OCI-LY3 (cell line): ENCODE measurements at regions not wholly inside any gene's neighbourhood (a gene's known extent, or its start where the extent isn't known, plus 50 kb on each side); places are given as distances from the start of the nearest gene placed in this dataset.

Experiments used
- H2AFZ ChIP-seq: fragments of 200-600, 300-600 bp; shearing (Covaris generic); 2 replicates; pipeline ENCODE4 v1.6.0; 2014; ENCODE audit warnings: antibody characterized with exemption, low read depth, low read length
- H3K27ac ChIP-seq: fragments of 200-600, 300-600 bp; sonication (generic); 2 replicates; pipeline ENCODE4 v1.5.1; 2014; ENCODE audit warnings: mild to moderate bottlenecking, low read length, moderate library complexity, mixed read lengths
- H3K27me3 ChIP-seq: fragments of 200-600, 300-600 bp; sonication (generic); 2 replicates; pipeline ENCODE4 v1.6.1; 2014; ENCODE audit warnings: low read depth, low read length, mixed read lengths
- H3K36me3 ChIP-seq: fragments of 200-600, 300-600 bp; sonication (generic); replicated peaks from 2 replicates; pipeline ENCODE3; 2014; ENCODE audit warnings: low read depth, low read length, mixed read lengths
- H3K4me1 ChIP-seq: fragments of 300-600, 200-600 bp; sonication (generic); 2 replicates; pipeline ENCODE4 v1.6.1; 2014; ENCODE audit warnings: low read length, mixed read lengths
- H3K4me2 ChIP-seq: fragments of 200-600, 300-600 bp; sonication (generic); 2 replicates; pipeline ENCODE4 v1.6.1; 2014; ENCODE audit warnings: low read length, mixed read lengths
- H3K4me3 ChIP-seq: fragments of 300-600, 200-600 bp; sonication (generic); 2 replicates; pipeline ENCODE4 v1.5.1; 2014; ENCODE audit warnings: antibody characterized with exemption, mild to moderate bottlenecking, low read length, moderate library complexity
- H3K79me2 ChIP-seq: fragments of 300-600, 200-600 bp; shearing (Covaris generic); 2 replicates; pipeline ENCODE4 v1.6.1; 2014; ENCODE audit warnings: mild to moderate bottlenecking, low read length, mixed read lengths
- H3K9ac ChIP-seq: fragments of 300-600, 200-600 bp; shearing (Covaris generic); 2 replicates; pipeline ENCODE4 v1.6.0; 2014; ENCODE audit warnings: mild to moderate bottlenecking, low read length, moderate library complexity
- H3K9me3 ChIP-seq: fragments of 200-600, 300-600 bp; shearing (Covaris generic); 2 replicates; pipeline ENCODE4 v1.6.1; 2014; ENCODE audit warnings: low read length, mixed read lengths; ENCODE audit not compliant: insufficient read depth
- H4K20me1 ChIP-seq: fragments of 200-600, 300-600 bp; sonication (generic); 2 replicates; pipeline ENCODE4 v1.6.1; 2016; ENCODE audit warnings: low read length, mixed read lengths; ENCODE audit not compliant: insufficient read depth
- EZH2phosphoT487 ChIP-seq: fragments of 200-600 bp; shearing (Covaris generic); IDR thresholded peaks from 2 replicates; pipeline ENCODE4 v1.6.1; 2018; ENCODE audit warnings: antibody characterized with exemption, mixed run types, low read depth
- TF ChIP-seq, protein P1 (sequence below): fragments of 200-600, 300-600 bp; sonication (generic); IDR thresholded peaks from 2 replicates; pipeline ENCODE4 v1.5.1; 2014; ENCODE audit warnings: antibody characterized with exemption, low read length, low read depth

DNA sequence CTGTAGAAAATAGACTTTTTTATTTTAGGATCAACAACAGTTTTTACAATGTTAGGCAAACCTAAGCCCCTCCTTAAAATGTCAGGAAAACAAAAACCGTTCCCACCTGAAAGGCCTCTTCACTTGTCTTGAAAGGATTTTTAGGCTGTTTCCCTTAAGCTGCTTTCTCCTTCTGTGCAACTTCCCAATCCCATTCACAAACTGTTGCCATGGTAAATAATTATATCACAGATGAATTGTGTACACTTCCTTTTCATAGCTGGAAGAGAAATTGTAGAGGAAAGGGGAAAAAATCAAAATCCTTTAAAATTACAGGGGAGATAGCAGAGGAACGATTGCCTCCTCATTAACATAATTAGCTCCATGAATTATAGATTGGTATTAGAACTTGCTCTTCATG lies 1488.0 kb upstream of the CELF4 start:
- Histone ChIP-seq H3K79me2 (no peaks in the 10 kb centered on the region), H3K27ac (no peak overlapping the region), H3K36me3 (no peaks in the 10 kb centered on the region), H2AFZ (no peak overlapping the region), H3K9ac (no peak overlapping the region), H3K4me1 (no peaks in the 10 kb centered on the region), H3K27me3 (no peaks in the 10 kb centered on the region), H3K4me3 (no peak overlapping the region), H3K4me2 (no peak overlapping the region), H4K20me1 (no peaks in the 10 kb centered on the region), H3K9me3 (no peaks in the 10 kb centered on the region)
- no peak for TF ChIP-seq EZH2phosphoT487
- TF ChIP-seq, protein P1, sequence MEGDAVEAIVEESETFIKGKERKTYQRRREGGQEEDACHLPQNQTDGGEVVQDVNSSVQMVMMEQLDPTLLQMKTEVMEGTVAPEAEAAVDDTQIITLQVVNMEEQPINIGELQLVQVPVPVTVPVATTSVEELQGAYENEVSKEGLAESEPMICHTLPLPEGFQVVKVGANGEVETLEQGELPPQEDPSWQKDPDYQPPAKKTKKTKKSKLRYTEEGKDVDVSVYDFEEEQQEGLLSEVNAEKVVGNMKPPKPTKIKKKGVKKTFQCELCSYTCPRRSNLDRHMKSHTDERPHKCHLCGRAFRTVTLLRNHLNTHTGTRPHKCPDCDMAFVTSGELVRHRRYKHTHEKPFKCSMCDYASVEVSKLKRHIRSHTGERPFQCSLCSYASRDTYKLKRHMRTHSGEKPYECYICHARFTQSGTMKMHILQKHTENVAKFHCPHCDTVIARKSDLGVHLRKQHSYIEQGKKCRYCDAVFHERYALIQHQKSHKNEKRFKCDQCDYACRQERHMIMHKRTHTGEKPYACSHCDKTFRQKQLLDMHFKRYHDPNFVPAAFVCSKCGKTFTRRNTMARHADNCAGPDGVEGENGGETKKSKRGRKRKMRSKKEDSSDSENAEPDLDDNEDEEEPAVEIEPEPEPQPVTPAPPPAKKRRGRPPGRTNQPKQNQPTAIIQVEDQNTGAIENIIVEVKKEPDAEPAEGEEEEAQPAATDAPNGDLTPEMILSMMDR, result no peak

DNA sequence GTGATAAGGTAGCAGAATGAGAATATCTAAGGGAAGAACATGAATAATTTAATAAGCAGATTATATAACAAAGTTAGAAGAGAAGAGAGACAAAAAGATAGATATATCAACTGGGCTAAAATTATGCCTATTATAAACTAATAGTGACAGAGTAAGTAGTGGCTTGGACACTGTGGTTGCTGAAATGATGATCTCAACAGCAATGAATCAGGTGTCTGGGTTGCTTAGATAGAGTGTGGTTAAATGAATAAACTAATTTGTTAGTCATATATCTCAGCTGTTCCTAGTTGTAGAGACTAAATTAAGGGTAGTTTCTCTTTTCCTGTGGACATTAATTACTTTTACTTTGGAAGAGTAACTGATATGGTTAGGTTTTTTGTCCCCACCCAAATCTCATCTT lies 1485.4 kb upstream of the CELF4 start:
- H4K20me1 ChIP-seq, result no peaks in the 10 kb centered on the region
- H3K4me1 ChIP-seq, result no peaks in the 10 kb centered on the region
- H3K36me3 ChIP-seq, result no peaks in the 10 kb centered on the region
- H3K79me2 ChIP-seq, result no peaks in the 10 kb centered on the region
- H3K9me3 ChIP-seq, result no peaks in the 10 kb centered on the region
- H2AFZ ChIP-seq, result no peak overlapping the region
- TF ChIP-seq, protein P1, result no peak
- TF ChIP-seq EZH2phosphoT487, result no peak
- no peak overlapping the region for H3K4me2 ChIP-seq
- no peaks in the 10 kb centered on the region for H3K27me3 ChIP-seq
- H3K9ac ChIP-seq, result no peak overlapping the region
- no peak overlapping the region for H3K4me3 ChIP-seq
- no peak overlapping the region for H3K27ac ChIP-seq

DNA sequence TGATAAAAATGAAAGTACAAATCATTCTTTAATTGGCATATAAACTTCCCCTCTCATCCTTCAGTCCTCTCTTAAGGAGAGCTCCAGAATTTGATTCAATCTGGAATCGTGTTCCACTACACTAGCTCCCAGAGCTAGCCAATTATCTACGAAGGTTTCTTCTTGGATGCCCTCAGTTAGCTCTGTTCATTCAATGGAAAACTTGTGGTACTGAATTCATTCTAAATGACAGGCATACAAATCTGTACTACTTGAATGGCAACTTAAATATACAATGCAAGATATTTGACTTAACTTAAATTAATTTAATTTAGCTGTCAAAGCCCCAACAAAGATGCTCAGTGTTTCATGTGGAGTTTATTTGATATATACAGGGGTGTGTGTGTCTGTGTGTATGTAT lies 1474.2 kb upstream of the CELF4 start:
- TF ChIP-seq, protein P1, result no peak
- no peak for TF ChIP-seq EZH2phosphoT487
- Histone ChIP-seq H3K9me3 (no peaks in the 10 kb centered on the region), H3K4me2 (no peak overlapping the region), H3K9ac (no peak overlapping the region), H3K27ac (no peak overlapping the region), H3K79me2 (no peaks in the 10 kb centered on the region), H3K27me3 (no peaks in the 10 kb centered on the region), H2AFZ (no peak overlapping the region), H3K4me3 (no peak overlapping the region), H4K20me1 (no peaks in the 10 kb centered on the region), H3K4me1 (no peaks in the 10 kb centered on the region), H3K36me3 (no peaks in the 10 kb centered on the region)

DNA sequence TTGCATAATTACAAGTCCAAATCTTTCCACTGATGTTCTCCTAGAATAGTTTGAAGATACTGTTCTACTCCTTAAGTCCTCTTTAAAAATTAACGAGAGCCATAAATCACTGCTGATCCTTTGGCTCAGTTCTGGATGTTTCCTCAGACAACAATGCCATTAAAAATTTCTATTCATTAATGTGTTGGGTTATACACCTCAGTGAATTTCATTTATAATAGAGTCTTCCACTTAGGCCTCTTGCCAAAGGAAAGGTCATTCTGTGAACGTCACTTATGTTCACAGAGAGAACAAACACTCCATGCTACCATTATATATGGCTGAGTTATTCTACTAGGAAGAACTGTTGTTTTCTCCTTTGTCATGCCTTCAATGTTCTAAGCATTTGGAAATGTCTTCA lies 1472.3 kb upstream of the CELF4 start:
- Histone ChIP-seq H3K36me3 (no peaks in the 10 kb centered on the region), H3K79me2 (no peaks in the 10 kb centered on the region), H3K4me2 (no peak overlapping the region), H4K20me1 (no peaks in the 10 kb centered on the region), H3K9me3 (no peaks in the 10 kb centered on the region), H3K27ac (no peak overlapping the region), H3K9ac (no peak overlapping the region), H3K27me3 (no peaks in the 10 kb centered on the region), H3K4me3 (no peak overlapping the region), H2AFZ (no peak overlapping the region), H3K4me1 (no peaks in the 10 kb centered on the region)
- TF ChIP-seq, protein P1, result no peak
- no peak for TF ChIP-seq EZH2phosphoT487
